Endothelial cell of umbilical vein (primary cell): ENCODE measurements at regions not wholly inside any gene's neighbourhood (a gene's known extent, or its start where the extent isn't known, plus 50 kb on each side); places are given as distances from the start of the nearest gene placed in this dataset.

Experiments used
- BruUV-seq: library from RNA; stranded (reverse); fragments of 400-500 nt; replicated peaks from 2 replicates; lab custom pipeline; 2021; lab: Mats Ljungman, UMichigan
- CTCF ChIA-PET: fragments of 300-600, 350-600 bp; sonication (Branson Sonifier 250); formaldehyde crosslinking; loops from one replicate; lab custom pipeline; 2021; ENCODE audit warnings: antibody characterized with exemption, inconsistent platforms; lab: Charles Lee
- POLR2A ChIA-PET: fragments of 300-600, 350-600 bp; sonication (Branson Sonifier 250); formaldehyde crosslinking; loops from one replicate; lab custom pipeline; 2021; ENCODE audit warnings: antibody characterized with exemption, inconsistent platforms; lab: Charles Lee
- DNase-seq: peaks from one replicate; pipeline ENCODE4 v3.0.0-alpha.2; 2011; ENCODE audit warnings: low read depth, low spot score
- FAIRE-seq: peaks from 2 replicates; lab custom pipeline; 2011; peaks lifted over from hg19 to GRCh38; lab: Jason Lieb, UNC
- H2AFZ ChIP-seq: 2 replicates; pipeline ENCODE4 v1.6.0; 2012; ENCODE audit warnings: low read depth, low read length, control low read depth, inconsistent platforms
- H3K27ac ChIP-seq: 2 replicates; pipeline ENCODE4 v1.5.1; 2011; ENCODE audit warnings: low read depth, mild to moderate bottlenecking, control low read depth, low read length, moderate library complexity; ENCODE audit not compliant: insufficient read depth
- H3K27me3 ChIP-seq, 2 experiments: 2 replicates each; pipeline versions ENCODE4 v1.6.0 to v1.6.1; 2011; ENCODE audit warnings: low read length in 2 of 2, mixed read lengths in 1 of 2; ENCODE audit not compliant: control insufficient read depth in 2 of 2, insufficient read depth in 2 of 2
- H3K36me3 ChIP-seq, 2 experiments: 2 replicates in 1 of 2; 3 replicates in 1 of 2; pipeline ENCODE4 v1.5.1; 2011; ENCODE audit warnings: low read length in 2 of 2, mild to moderate bottlenecking in 1 of 2, moderate library complexity in 1 of 2; ENCODE audit not compliant: control insufficient read depth in 2 of 2, insufficient read depth in 2 of 2; ENCODE audit errors: extremely low read depth in 1 of 2
- H3K4me1 ChIP-seq: 3 replicates; pipeline ENCODE4 v1.5.1; 2011; ENCODE audit warnings: mild to moderate bottlenecking, low read length; ENCODE audit not compliant: control insufficient read depth, insufficient read depth; ENCODE audit errors: extremely low read depth
- H3K4me2 ChIP-seq: 2 replicates; pipeline ENCODE4 v1.6.1; 2011; ENCODE audit warnings: low read length, control low read depth, mixed read lengths; ENCODE audit not compliant: insufficient read depth
- H3K4me3 ChIP-seq, 3 experiments: fragments of 200-600 bp in 1 of 3; sonication (generic), shearing (Covaris generic) in 1 of 3; replicated peaks in 1 of 3; 2 replicates each; pipeline ENCODE4 v1.5.1; 2011 to 2016; ENCODE audit warnings: control low read depth in 3 of 3, low read length in 3 of 3, mild to moderate bottlenecking in 2 of 3, inconsistent platforms in 1 of 3, low read depth in 1 of 3, moderate library complexity in 1 of 3; ENCODE audit not compliant: insufficient read depth in 1 of 3
- H3K79me2 ChIP-seq: 2 replicates; pipeline ENCODE4 v1.6.0; 2012; ENCODE audit warnings: low read length, inconsistent platforms; ENCODE audit not compliant: control insufficient read depth, insufficient read depth
- H3K9ac ChIP-seq: replicated peaks from 2 replicates; pipeline ENCODE3; 2011; ENCODE audit warnings: low read length, control low read depth; ENCODE audit not compliant: insufficient read depth; ENCODE audit errors: extremely low read depth
- H3K9me1 ChIP-seq: replicated peaks from 3 replicates; pipeline ENCODE4 v1.6.0; 2011; ENCODE audit warnings: mild to moderate bottlenecking, low read length; ENCODE audit not compliant: control insufficient read depth, insufficient read depth; ENCODE audit errors: extremely low read depth
- H3K9me3 ChIP-seq: replicated peaks from 2 replicates; pipeline ENCODE4 v1.5.1; 2012; ENCODE audit warnings: low read length, inconsistent platforms; ENCODE audit not compliant: control insufficient read depth, insufficient read depth
- H4K20me1 ChIP-seq: replicated peaks from 2 replicates; pipeline ENCODE3; 2011; ENCODE audit warnings: mild to moderate bottlenecking, low read length; ENCODE audit not compliant: control insufficient read depth, insufficient read depth; ENCODE audit errors: extremely low read depth
- CTCF ChIP-seq, 2 donors: IDR thresholded peaks; 1 replicate in 1 of 2; 2 replicates in 1 of 2; pipeline ENCODE4 v1.5.1; 2011; ENCODE audit warnings: low read length in 2 of 2, mild to moderate bottlenecking in 2 of 2, moderate library complexity in 2 of 2, control low read depth in 1 of 2, inconsistent platforms in 1 of 2, low read depth in 1 of 2; ENCODE audit not compliant: insufficient read depth in 1 of 2; ENCODE audit errors: extremely low read depth in 1 of 2
- EZH2 ChIP-seq: IDR thresholded peaks from 2 replicates; pipeline ENCODE4 v1.6.1; 2012; ENCODE audit warnings: borderline replicate concordance, low read depth, mild to moderate bottlenecking, moderate library complexity, low read length, inconsistent platforms; ENCODE audit not compliant: severe bottlenecking
- FOS ChIP-seq: IDR thresholded peaks from 2 replicates; pipeline ENCODE4 v1.6.1; 2011; ENCODE audit warnings: mild to moderate bottlenecking, low read length, moderate library complexity, borderline replicate concordance; ENCODE audit not compliant: insufficient read depth
- GATA2 ChIP-seq: IDR thresholded peaks from 2 replicates; pipeline ENCODE4 v1.7.0; 2011; ENCODE audit warnings: low read depth, mild to moderate bottlenecking, moderate library complexity, mixed read lengths, low read length; ENCODE audit not compliant: insufficient read length, insufficient read depth
- JUN ChIP-seq: IDR thresholded peaks from 2 replicates; pipeline ENCODE4 v1.6.1; 2011; ENCODE audit warnings: borderline replicate concordance, low read depth; ENCODE audit not compliant: insufficient read length, insufficient read depth
- MAX ChIP-seq: IDR thresholded peaks from 2 replicates; pipeline ENCODE4 v1.6.1; 2011; ENCODE audit not compliant: insufficient read depth, insufficient read length
- MYC ChIP-seq: IDR thresholded peaks from one replicate; pipeline ENCODE4 v1.6.1; 2011; ENCODE audit warnings: mild to moderate bottlenecking, low read depth, low read length
- POLR2A ChIP-seq: IDR thresholded peaks from 2 replicates; pipeline ENCODE4 v1.6.1; 2012; ENCODE audit warnings: low read depth, mild to moderate bottlenecking, control low read depth, low read length
- POLR2AphosphoS5 ChIP-seq: IDR thresholded peaks from 2 replicates; pipeline ENCODE4 v1.6.1; 2012; ENCODE audit warnings: low read depth, mild to moderate bottlenecking, control low read depth, low read length, moderate library complexity; ENCODE audit not compliant: insufficient read depth
- dilution Hi-C: fragments of 300-500 bp; cut with MboI; formaldehyde crosslinking; loops from one replicate; pipeline ENCODE4 v1.15.0; 2019; ENCODE audit warnings: low sequenced_read_pairs; ENCODE audit not compliant: extremely low pct_ligation_motif_present
- intact Hi-C: fragments of 100-400 bp; cut with micrococcal nuclease; formaldehyde crosslinking; loops from one replicate; pipeline ENCODE4 v1.10.0; 2022

GRCh38 chr17:69918164-69918563, 156.9 kb upstream of the KCNJ16 start:
- Histone ChIP-seq H3K27me3 (no peaks in the 10 kb centered on the region), H3K4me1 (no peaks in the 10 kb centered on the region), H3K4me2 (no peak overlapping the region), H4K20me1 (no peaks in the 10 kb centered on the region), H3K4me3 (no peak overlapping the region), H3K9me3 (no peaks in the 10 kb centered on the region), H3K9me1 (no peaks in the 10 kb centered on the region), H3K36me3 (no peaks in the 10 kb centered on the region), H2AFZ (no peak overlapping the region), H3K9ac (no peak overlapping the region), H3K27ac (no peak overlapping the region), H3K79me2 (no peaks in the 10 kb centered on the region)
- TF ChIP-seq MYC (no peak), POLR2AphosphoS5 (no peak), GATA2 (no peak), MAX (no peak), CTCF (IDR thresholded peaks at IDR 0.05; ENCODE audit: extremely low read depth in 1 of 2, insufficient read depth in 1 of 2, low read depth in 1 of 2, low read length in 2 of 2) (no peak), POLR2A (no peak), EZH2 (no peak)
- no peak for FAIRE-seq
- intact Hi-C loops (no loop called here), dilution Hi-C loops (no loop called here)
- ChIA-PET CTCF (interaction anchor here (1.8 kb wide), 1 partner anchor 16 kb away, joined by 5 read pairs; no protein-coding TSS in a partner anchor), POLR2A (no interaction called here)
- no peak for DNase-seq
- no TSS peak for BruUV-seq

GRCh38 chr17:69919789-69920188, 155.2 kb upstream of the KCNJ16 start:
- H3K9ac ChIP-seq = no peak overlapping the region
- no peak for TF ChIP-seq EZH2
- TF ChIP-seq POLR2AphosphoS5 = no peak
- TF ChIP-seq POLR2A = no peak
- TF ChIP-seq GATA2 = no peak
- TF ChIP-seq MAX = no peak
- TF ChIP-seq FOS = no peak
- no peak for TF ChIP-seq JUN
- no peak for TF ChIP-seq CTCF (IDR thresholded peaks at IDR 0.05; ENCODE audit: extremely low read depth in 1 of 2, insufficient read depth in 1 of 2, low read depth in 1 of 2, low read length in 2 of 2)
- no peak for TF ChIP-seq MYC
- intact Hi-C loops = no loop called here
- FAIRE-seq (no peak), DNase-seq (no peak)
- H3K4me3 ChIP-seq = no peak overlapping the region
- no peaks in the 10 kb centered on the region for H4K20me1 ChIP-seq
- no peaks in the 10 kb centered on the region for H3K9me1 ChIP-seq
- no peak overlapping the region for H3K27ac ChIP-seq
- H3K9me3 ChIP-seq = no peaks in the 10 kb centered on the region
- no peaks in the 10 kb centered on the region for H3K36me3 ChIP-seq
- BruUV-seq = no TSS peak
- dilution Hi-C loops = no loop called here
- H3K4me2 ChIP-seq = no peak overlapping the region
- CTCF ChIA-PET = no interaction called here
- no peak overlapping the region for H2AFZ ChIP-seq
- H3K27me3 ChIP-seq = no peaks in the 10 kb centered on the region
- POLR2A ChIA-PET = no interaction called here
- no peaks in the 10 kb centered on the region for H3K79me2 ChIP-seq
- no peaks in the 10 kb centered on the region for H3K4me1 ChIP-seq
